RWPE2 (cell line): ENCODE measurements at regions not wholly inside any gene's neighbourhood (a gene's known extent, or its start where the extent isn't known, plus 50 kb on each side); places are given as distances from the start of the nearest gene placed in this dataset.

ENCODE experiments used
- ATAC-seq: fragments of 200-7000 bp; cut with Tn5 transposase; 3 replicates; pipeline ENCODE4 v1.9.1; 2021; ENCODE audit warnings: low read depth
- DNase-seq: peaks from one replicate; pipeline ENCODE4 v3.0.0-alpha.2; 2020; ENCODE audit warnings: low spot score
- H3K27ac ChIP-seq: fragments of 450-650 bp; 2 replicates; pipeline ENCODE4 v1.5.1; 2017; ENCODE audit warnings: mild to moderate bottlenecking; ENCODE audit not compliant: poor library complexity, severe bottlenecking
- H3K27me3 ChIP-seq: fragments of 250-450 bp; sonication (Bioruptor Pico); 2 replicates; pipeline ENCODE4 v1.5.1; 2021; ENCODE audit warnings: mild to moderate bottlenecking, moderate library complexity; ENCODE audit not compliant: insufficient read depth, poor library complexity, severe bottlenecking
- H3K36me3 ChIP-seq: fragments of 250-450 bp; sonication (Bioruptor Pico); 2 replicates; pipeline ENCODE4 v1.5.1; 2020; ENCODE audit warnings: low read depth, mild to moderate bottlenecking, moderate library complexity
- H3K4me1 ChIP-seq: fragments of 250-450 bp; sonication (Bioruptor Pico); 2 replicates; pipeline ENCODE4 v1.5.1; 2021; ENCODE audit warnings: mild to moderate bottlenecking, moderate library complexity; ENCODE audit not compliant: insufficient read depth, poor library complexity, severe bottlenecking
- H3K4me3 ChIP-seq: fragments of 250-450 bp; sonication (Bioruptor Pico); 2 replicates; pipeline ENCODE4 v1.5.1; 2021; ENCODE audit warnings: mild to moderate bottlenecking, moderate library complexity; ENCODE audit not compliant: severe bottlenecking
- H3K9me3 ChIP-seq: fragments of 250-450 bp; sonication (Bioruptor Pico); 2 replicates; pipeline ENCODE4 v1.5.1; 2021; ENCODE audit warnings: mild to moderate bottlenecking, moderate library complexity; ENCODE audit not compliant: severe bottlenecking
- TF ChIP-seq, protein P1 (sequence below): fragments of 450-650 bp; IDR thresholded peaks from one replicate; pipeline ENCODE4 v1.5.1; 2017; ENCODE audit warnings: mild to moderate bottlenecking, moderate library complexity; ENCODE audit not compliant: poor library complexity, severe bottlenecking

DNA sequence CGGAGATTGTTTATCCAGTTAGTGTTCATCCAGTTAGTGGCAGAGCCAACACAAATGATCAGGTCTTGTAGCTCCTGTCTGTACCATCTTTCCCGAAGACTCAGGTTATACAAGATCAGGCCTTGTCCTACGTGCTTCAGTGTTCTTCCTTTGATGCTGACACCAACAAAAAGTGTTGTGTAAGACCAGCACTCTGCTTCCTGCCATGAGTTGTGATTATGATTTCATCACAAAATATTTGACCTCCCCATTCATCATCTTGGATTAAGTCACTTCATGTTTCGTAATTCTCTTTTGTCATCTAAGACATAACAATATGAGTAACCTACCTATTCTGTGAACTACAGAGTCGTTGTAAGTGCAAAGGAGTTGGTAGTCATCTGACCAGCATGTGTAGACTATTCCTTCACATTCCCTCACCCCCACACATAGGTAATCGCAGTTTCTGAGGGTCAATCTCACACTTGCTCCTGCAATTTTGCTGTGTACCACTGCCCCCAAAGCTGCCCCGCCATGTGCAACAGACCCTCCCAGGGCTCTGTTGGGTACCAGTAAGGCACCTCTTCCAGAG is 135.6 kb upstream of the SLC22A23 start:
- no peaks in the 10 kb centered on the region for H3K27me3 ChIP-seq
- peaks cover 3% of the 10 kb centered on the region for H3K9me3 ChIP-seq
- no peak overlapping the region for H3K4me3 ChIP-seq
- H3K27ac ChIP-seq = peak overlapping the region; percentile 87
- TF ChIP-seq, protein P1, sequence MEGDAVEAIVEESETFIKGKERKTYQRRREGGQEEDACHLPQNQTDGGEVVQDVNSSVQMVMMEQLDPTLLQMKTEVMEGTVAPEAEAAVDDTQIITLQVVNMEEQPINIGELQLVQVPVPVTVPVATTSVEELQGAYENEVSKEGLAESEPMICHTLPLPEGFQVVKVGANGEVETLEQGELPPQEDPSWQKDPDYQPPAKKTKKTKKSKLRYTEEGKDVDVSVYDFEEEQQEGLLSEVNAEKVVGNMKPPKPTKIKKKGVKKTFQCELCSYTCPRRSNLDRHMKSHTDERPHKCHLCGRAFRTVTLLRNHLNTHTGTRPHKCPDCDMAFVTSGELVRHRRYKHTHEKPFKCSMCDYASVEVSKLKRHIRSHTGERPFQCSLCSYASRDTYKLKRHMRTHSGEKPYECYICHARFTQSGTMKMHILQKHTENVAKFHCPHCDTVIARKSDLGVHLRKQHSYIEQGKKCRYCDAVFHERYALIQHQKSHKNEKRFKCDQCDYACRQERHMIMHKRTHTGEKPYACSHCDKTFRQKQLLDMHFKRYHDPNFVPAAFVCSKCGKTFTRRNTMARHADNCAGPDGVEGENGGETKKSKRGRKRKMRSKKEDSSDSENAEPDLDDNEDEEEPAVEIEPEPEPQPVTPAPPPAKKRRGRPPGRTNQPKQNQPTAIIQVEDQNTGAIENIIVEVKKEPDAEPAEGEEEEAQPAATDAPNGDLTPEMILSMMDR = no peak
- no peaks in the 10 kb centered on the region for H3K36me3 ChIP-seq
- peak; percentile 99 for ATAC-seq
- peaks cover 25% of the 10 kb centered on the region for H3K4me1 ChIP-seq
- DNase-seq = peak; percentile 81

GRCh38 chr6:3591970-3592369 is 135.1 kb upstream of the SLC22A23 start:
- H3K27ac ChIP-seq = peak overlapping the region; percentile 87
- no peak overlapping the region for H3K4me3 ChIP-seq
- H3K9me3 ChIP-seq = peaks cover 5% of the 10 kb centered on the region
- TF ChIP-seq, protein P1 = no peak
- H3K36me3 ChIP-seq = no peaks in the 10 kb centered on the region
- DNase-seq (no peak), ATAC-seq (no peak)
- no peaks in the 10 kb centered on the region for H3K27me3 ChIP-seq
- H3K4me1 ChIP-seq = peaks cover 25% of the 10 kb centered on the region

DNA sequence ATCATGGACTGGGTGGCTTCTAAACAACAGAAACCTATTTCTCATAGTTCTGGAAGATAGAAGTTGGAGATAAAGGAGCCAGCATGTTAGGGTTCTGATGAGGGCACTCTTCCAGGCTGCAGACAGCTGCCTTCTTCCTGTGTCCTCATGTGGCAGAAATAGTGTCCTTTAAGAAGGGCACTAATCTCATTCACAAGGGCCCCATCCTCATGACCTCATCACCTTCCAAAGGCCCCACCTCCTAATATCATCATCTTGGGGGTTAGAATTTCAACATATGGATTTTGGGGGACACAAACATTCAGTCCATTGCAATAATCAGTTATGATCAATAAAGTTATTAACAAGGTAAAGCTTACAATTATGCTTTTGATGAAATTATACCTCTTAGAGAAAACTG is 130.8 kb upstream of the SLC22A23 start:
- H3K9me3 ChIP-seq = peaks cover 5% of the 10 kb centered on the region
- TF ChIP-seq, protein P1 = no peak
- no peaks in the 10 kb centered on the region for H3K36me3 ChIP-seq
- H3K4me3 ChIP-seq = no peak overlapping the region
- H3K27ac ChIP-seq = no peak overlapping the region
- DNase-seq = no peak
- ATAC-seq = no peak
- H3K4me1 ChIP-seq = peaks cover 27% of the 10 kb centered on the region
- no peaks in the 10 kb centered on the region for H3K27me3 ChIP-seq

DNA sequence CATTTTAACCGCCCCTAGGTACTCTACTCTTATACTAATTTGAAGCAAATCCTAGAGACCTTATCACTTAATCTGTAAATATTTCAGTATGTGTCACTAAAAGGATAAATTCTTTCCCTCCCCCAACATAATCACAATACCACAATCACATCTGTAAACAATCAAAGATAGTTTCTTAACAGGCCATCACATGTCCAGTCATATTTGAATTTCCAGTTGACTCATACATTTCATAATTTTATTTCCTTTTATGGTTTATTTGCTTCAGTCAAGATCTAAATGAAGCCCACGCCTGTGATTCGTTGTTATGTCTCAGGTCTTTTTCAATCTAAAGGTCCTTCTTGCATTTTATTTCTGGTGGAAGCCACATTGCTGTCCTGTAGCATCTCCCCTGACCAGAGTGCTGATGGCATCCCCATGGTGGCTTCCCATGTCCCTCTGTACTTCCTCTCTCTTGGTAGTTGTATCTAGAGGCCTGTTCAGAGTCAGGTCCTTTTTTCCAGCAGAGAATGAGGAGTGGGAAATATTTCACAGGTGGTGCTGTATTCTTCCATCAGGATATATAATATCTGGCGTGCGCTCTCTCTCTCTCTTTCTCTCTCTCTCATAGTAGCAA is 128.6 kb upstream of the SLC22A23 start:
- Histone ChIP-seq H3K27me3 (no peaks in the 10 kb centered on the region), H3K4me1 (peaks cover 17% of the 10 kb centered on the region), H3K36me3 (no peaks in the 10 kb centered on the region), H3K9me3 (peaks cover 5% of the 10 kb centered on the region), H3K27ac (peak overlapping the region; percentile 63), H3K4me3 (no peak overlapping the region)
- TF ChIP-seq, protein P1 = no peak
- ATAC-seq = peak; percentile 90
- DNase-seq = no peak

DNA sequence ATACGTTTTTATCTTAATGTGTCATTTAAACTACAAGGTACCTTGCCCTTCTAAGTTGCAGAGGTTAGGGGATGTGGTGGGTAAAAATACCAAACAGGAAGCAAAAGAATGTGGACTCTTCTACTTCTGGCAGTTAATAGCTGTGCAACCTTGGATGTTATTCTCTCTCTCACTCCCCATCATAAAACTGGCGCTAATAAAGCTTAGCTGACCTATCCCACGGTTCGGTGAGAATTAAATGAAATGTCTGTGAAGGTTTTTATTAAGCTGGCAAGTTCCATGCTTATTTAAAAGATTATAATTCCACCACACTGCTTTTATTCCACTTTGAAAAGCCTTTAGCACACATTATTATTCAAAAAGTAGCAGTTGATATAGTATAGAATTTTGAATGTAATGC is 127.8 kb upstream of the SLC22A23 start:
- Histone ChIP-seq H3K27me3 (no peaks in the 10 kb centered on the region), H3K36me3 (no peaks in the 10 kb centered on the region), H3K4me1 (peaks cover 17% of the 10 kb centered on the region), H3K4me3 (no peak overlapping the region), H3K9me3 (peaks cover 5% of the 10 kb centered on the region), H3K27ac (peak overlapping the region; percentile 63)
- TF ChIP-seq, protein P1 = no peak
- ATAC-seq = no peak
- DNase-seq = no peak
